Activated CD8-positive, alpha-beta T cell treated with anti-CD3 and anti-CD28 coated beads, Interleukin-2, amount 10 ng/mL, durations not matched to agents 7 days and 5 days (primary cell): ENCODE measurements at regions not wholly inside any gene's neighbourhood (a gene's known extent, or its start where the extent isn't known, plus 50 kb on each side); places are given as distances from the start of the nearest gene placed in this dataset.
A peak's percentile ranks its signal among the peaks of the same experiment; 100 is the strongest.

Experiments
- ATAC-seq: fragments of 150-1000 bp; cut with Tn5 transposase; one replicate; pipeline ENCODE4 v1.10.0; 2021; ENCODE audit warnings: moderate library complexity
- CTCF ChIA-PET: fragments of 350-600 bp; sonication (Branson Sonifier 250); formaldehyde crosslinking; loops from one replicate; lab custom pipeline; 2021; ENCODE audit warnings: antibody characterized with exemption; lab: Charles Lee
- POLR2A ChIA-PET: fragments of 350-600 bp; sonication (Branson Sonifier 250); formaldehyde crosslinking; loops from one replicate; lab custom pipeline; 2021; ENCODE audit warnings: antibody characterized with exemption; lab: Charles Lee
- DNase-seq: peaks from one replicate; pipeline ENCODE4 v3.0.0-alpha.2; 2020
- H3K27ac Mint-ChIP-seq: one replicate; pipeline ENCODE4 v1.8.0; 2021; ENCODE audit warnings: mild to moderate bottlenecking, mixed read lengths
- H3K27me3 Mint-ChIP-seq: one replicate; pipeline ENCODE4 v1.8.0; 2021; ENCODE audit warnings: low read depth, mixed read lengths
- H3K36me3 Mint-ChIP-seq: one replicate; pipeline ENCODE4 v1.8.0; 2021; ENCODE audit warnings: low read depth, mixed read lengths
- H3K4me1 Mint-ChIP-seq: one replicate; pipeline ENCODE4 v1.8.0; 2021; ENCODE audit warnings: low read depth, mixed read lengths
- H3K4me3 Mint-ChIP-seq: one replicate; pipeline ENCODE4 v1.8.0; 2021; ENCODE audit warnings: mild to moderate bottlenecking, mixed read lengths
- H3K9me3 Mint-ChIP-seq: one replicate; pipeline ENCODE4 v1.8.0; 2022; ENCODE audit warnings: mixed read lengths; ENCODE audit not compliant: insufficient read depth

DNA sequence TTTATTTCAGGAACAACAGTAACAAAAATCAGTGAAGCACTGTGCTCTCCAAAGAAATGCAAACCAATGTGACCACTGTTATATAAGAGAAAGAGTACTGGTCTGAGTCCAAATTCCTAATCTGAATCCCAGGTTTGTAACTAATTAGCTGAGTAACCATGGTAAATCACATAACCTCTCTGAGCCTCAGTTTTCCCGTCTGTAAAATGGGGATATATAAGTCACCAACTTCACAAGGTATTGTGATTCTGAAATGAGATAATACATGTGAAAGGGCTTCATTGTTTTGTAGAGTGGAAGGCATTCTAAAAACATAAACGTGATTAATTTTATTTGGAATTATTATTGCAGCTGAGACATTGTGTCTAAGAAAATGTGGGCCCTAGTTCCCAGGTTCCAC, 91.3 kb upstream of the YPEL5 start:
- Mint-ChIP-seq H3K27me3 (peaks cover 5% of the 10 kb centered on the region), H3K36me3 (no peaks in the 10 kb centered on the region), H3K4me3 (no peak overlapping the region), H3K4me1 (no peaks in the 10 kb centered on the region), H3K9me3 (no peaks in the 10 kb centered on the region), H3K27ac (no peak overlapping the region)
- POLR2A ChIA-PET, result no interaction called here
- CTCF ChIA-PET, result no interaction called here
- DNase-seq, result no peak
- no peak for ATAC-seq

DNA sequence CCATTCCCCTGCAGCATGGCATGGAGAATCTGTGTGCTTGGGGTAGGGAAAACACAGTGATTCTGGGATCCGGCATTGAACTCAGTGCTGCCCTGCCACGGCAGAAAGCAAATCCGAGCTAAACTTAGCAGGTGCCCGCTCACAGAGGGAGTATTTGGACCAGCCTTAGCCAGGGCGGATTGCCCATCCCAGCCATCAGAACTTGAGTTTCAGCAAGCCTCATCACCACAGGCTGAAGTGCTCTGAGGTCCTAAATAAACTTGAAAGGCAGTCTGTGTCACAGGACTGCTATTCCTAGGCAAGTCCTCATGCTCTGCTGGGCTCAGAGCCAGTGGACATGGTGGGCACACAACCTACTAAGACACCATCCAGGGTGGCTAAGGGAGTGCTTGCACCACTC, 86.2 kb upstream of the YPEL5 start:
- Mint-ChIP-seq H3K27ac (no peak overlapping the region), H3K27me3 (peaks cover 13% of the 10 kb centered on the region), H3K4me1 (no peaks in the 10 kb centered on the region), H3K9me3 (no peaks in the 10 kb centered on the region), H3K36me3 (no peaks in the 10 kb centered on the region), H3K4me3 (no peak overlapping the region)
- POLR2A ChIA-PET, result no interaction called here
- no peak for ATAC-seq
- no peak for DNase-seq
- CTCF ChIA-PET, result no interaction called here

DNA sequence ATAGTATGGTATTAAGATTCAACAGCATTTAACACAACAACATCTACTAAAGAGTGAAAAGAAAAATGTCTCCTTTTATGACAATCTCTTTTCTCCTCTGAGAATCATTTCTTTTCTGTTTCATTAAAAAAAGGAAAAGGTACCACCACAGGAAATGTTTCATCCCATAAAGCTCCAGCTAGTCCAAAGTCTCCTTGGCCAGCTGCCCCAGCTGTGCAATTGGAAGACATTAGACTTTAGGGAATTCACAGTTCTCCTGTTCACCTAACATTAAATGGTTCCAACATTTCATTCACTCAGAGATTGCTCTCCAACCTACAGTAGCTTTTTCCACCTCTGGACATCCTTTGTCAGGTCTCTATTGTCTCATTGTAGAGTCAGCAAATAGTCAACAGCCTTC, 78.7 kb upstream of the YPEL5 start:
- Mint-ChIP-seq H3K4me3 (no peak overlapping the region), H3K27ac (no peak overlapping the region), H3K9me3 (no peaks in the 10 kb centered on the region), H3K27me3 (peaks cover 16% of the 10 kb centered on the region), H3K36me3 (no peaks in the 10 kb centered on the region), H3K4me1 (no peaks in the 10 kb centered on the region)
- CTCF ChIA-PET, result no interaction called here
- ATAC-seq (no peak), DNase-seq (no peak)
- POLR2A ChIA-PET, result no interaction called here

DNA sequence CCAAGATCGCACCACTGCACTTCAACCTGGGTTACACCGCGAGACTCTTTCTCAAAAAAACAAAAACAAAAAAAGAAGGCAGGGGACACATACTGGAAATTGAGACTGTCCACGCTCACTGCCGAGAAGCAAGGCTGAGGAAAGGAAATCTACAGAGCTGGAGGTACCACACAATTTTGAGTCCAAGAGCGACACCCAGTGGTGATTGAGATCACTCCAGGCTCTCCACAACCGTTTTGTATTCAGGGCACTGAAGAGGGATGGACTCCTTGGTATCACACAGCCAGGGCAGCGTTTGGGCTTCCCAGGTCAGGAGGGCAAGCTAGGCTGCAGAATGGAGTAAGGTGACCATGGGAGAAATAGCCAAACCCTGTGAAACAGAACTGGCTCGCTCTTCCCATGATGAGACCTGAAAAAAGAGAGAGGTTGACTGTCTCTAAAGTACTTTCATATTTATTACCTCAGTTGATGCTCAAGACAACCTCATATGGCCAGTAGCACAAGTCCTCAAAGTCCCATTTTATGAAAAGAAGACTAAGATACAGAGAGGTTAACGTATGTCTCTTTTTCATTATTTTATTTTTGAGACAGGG, 74.5 kb upstream of the YPEL5 start:
- peaks cover 11% of the 10 kb centered on the region for H3K27me3 Mint-ChIP-seq
- ChIA-PET POLR2A (no interaction called here), CTCF (interaction anchor here (0.9 to 3.7 kb wide), 10 partner anchors 10 to 763 kb away, joined by 3 to 45 read pairs (median 3); no protein-coding TSS in a partner anchor)
- H3K36me3 Mint-ChIP-seq, result no peaks in the 10 kb centered on the region
- H3K27ac Mint-ChIP-seq, result no peak overlapping the region
- no peaks in the 10 kb centered on the region for H3K4me1 Mint-ChIP-seq
- peak; percentile 94 for ATAC-seq
- peak; percentile 77 for DNase-seq
- H3K9me3 Mint-ChIP-seq, result no peaks in the 10 kb centered on the region
- H3K4me3 Mint-ChIP-seq, result no peak overlapping the region

DNA sequence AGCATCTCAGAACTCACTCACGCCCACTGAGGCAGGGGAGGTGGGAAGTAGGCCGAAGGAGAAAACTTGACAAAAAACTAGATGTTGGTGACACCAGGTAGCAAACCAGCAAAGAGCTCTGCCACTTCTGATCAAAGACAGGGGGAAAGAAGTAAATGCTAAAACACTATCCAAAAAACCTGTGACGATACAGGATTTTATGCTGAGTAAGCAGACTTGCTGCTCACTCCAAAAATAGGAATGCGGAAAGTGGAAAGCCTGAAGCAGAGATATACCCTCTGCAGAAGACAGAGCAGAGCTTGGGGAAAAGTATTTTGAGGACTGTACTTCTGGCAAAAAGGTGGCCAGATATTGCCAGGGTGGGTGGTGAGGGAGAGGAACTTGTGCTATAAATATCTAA, 73.3 kb upstream of the YPEL5 start:
- Mint-ChIP-seq H3K4me1 (no peaks in the 10 kb centered on the region), H3K9me3 (no peaks in the 10 kb centered on the region), H3K27ac (no peak overlapping the region), H3K27me3 (peaks cover 11% of the 10 kb centered on the region), H3K4me3 (no peak overlapping the region), H3K36me3 (no peaks in the 10 kb centered on the region)
- POLR2A ChIA-PET, result no interaction called here
- CTCF ChIA-PET, result interaction anchor here (3.7 kb wide), 1 partner anchor 150 kb away, joined by 45 read pairs; no protein-coding TSS in a partner anchor
- no peak for ATAC-seq
- no peak for DNase-seq

DNA sequence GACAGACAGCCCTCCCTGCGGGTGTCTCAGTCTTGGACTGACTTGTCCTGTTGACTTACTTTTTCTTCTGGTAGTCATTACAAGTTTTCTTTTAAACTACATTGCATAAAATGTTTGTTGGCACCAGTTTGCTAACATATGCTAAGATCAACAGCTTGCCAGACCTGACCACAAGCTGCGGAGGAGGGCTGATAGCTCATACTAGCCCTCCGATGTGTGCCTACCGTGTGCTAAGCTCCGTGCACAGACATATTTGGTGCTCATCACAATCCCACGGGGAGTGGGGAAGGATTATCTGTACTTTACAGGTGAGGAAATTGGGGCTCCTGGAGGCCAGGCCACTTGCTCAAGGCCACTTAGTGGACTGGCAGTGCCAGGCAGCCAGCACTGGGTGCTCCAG, 72.8 kb upstream of the YPEL5 start:
- Mint-ChIP-seq H3K36me3 (no peaks in the 10 kb centered on the region), H3K27ac (no peak overlapping the region), H3K4me1 (no peaks in the 10 kb centered on the region), H3K9me3 (no peaks in the 10 kb centered on the region), H3K27me3 (peaks cover 10% of the 10 kb centered on the region), H3K4me3 (no peak overlapping the region)
- POLR2A ChIA-PET, result no interaction called here
- ATAC-seq (no peak), DNase-seq (no peak)
- CTCF ChIA-PET, result interaction anchor here (3.7 kb wide), 1 partner anchor 151 kb away, joined by 45 read pairs; no protein-coding TSS in a partner anchor

DNA sequence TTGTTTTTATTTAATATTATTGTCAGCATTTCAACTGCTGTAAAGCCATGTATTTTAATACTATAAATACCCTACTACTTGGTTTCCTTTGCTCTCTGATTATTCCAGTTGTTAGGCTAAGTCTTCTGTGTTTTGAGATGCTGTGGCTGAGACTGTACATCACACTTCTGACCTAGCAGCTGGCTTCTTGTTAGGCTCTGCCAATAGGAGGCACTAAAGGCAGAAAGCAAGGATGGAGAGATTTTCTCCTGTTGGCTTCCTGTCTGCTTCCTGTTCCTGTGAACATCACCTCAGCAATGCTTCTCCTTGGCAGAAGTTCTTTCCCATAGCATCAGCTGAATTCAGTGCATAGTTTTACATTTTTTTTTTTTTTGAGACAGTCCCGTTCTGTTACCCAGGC, 68.3 kb upstream of the YPEL5 start:
- Mint-ChIP-seq H3K4me3 (no peak overlapping the region), H3K4me1 (no peaks in the 10 kb centered on the region), H3K9me3 (no peaks in the 10 kb centered on the region), H3K27ac (no peak overlapping the region), H3K36me3 (no peaks in the 10 kb centered on the region), H3K27me3 (peaks cover 8% of the 10 kb centered on the region)
- no peak for DNase-seq
- POLR2A ChIA-PET, result no interaction called here
- CTCF ChIA-PET, result no interaction called here
- no peak for ATAC-seq

DNA sequence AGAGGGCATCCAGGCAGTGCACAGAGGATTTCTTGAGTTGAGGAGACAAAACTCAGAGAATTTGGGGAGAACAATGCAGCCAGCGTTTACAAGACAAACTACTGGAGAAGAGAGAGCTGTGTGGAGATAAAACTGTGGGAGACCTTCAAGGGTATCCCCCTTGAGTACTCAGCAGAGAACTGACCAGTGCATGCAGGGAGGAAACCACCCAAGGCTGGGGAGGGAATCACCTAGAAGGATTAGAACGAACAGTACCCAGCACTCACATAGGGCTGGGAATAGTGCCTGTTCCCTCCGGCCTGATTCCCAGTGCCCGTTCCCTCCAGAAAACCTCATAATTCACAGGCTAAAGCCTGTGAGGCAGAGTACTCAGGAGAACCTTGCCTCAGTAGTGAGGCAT, 61.9 kb upstream of the YPEL5 start:
- Mint-ChIP-seq H3K27me3 (peaks cover 29% of the 10 kb centered on the region), H3K36me3 (no peaks in the 10 kb centered on the region), H3K4me3 (no peak overlapping the region), H3K9me3 (no peaks in the 10 kb centered on the region), H3K4me1 (no peaks in the 10 kb centered on the region), H3K27ac (no peak overlapping the region)
- DNase-seq (no peak), ATAC-seq (no peak)
- POLR2A ChIA-PET, result no interaction called here
- CTCF ChIA-PET, result no interaction called here

DNA sequence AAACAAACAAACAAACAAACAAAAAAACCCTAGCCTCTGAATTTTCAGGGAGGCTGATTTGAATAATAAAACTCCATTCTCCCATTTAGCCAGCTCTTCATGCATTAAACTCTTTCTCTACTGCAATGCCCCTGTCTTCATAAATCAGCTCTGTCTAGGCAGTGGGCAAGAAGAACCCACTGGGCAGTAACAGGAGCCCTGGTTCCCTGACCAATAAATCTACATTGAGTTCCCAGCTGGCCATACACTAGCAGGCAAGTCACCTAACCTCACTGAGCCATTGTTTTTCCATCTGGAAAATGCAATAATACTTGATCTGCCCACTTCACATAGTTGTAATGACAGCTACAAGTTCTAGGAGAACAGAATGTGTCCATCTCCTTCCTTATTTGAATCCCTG, 57.6 kb upstream of the YPEL5 start:
- Mint-ChIP-seq H3K27me3 (peaks cover 42% of the 10 kb centered on the region), H3K27ac (no peak overlapping the region), H3K36me3 (no peaks in the 10 kb centered on the region), H3K4me1 (no peaks in the 10 kb centered on the region), H3K4me3 (no peak overlapping the region), H3K9me3 (no peaks in the 10 kb centered on the region)
- ChIA-PET CTCF (interaction anchor here (1.5 to 2.1 kb wide), 3 partner anchors 26 to 622 kb away, joined by 4 to 11 read pairs (median 4); no protein-coding TSS in a partner anchor), POLR2A (no interaction called here)
- DNase-seq, result no peak
- no peak for ATAC-seq

DNA sequence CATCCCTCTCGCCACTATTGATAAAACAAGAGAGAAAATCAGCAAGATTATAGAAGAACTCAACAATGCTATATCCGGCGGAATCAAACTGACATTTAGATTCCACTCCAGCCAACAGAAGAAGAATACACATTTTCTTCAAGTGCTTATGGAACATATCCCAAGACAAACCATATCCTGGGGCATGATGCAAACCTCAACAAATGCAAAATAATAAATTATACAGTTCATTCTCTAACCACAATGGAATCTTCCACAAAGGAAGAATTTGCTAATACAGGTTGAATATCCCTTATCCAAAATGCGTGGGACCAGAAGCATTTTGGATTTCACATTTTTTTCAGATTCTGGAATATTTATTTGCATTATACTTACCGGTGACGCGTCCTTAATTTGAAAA, 51.4 kb upstream of the YPEL5 start:
- ChIA-PET CTCF (no interaction called here), POLR2A (no interaction called here)
- ATAC-seq (no peak), DNase-seq (no peak)
- no peaks in the 10 kb centered on the region for H3K9me3 Mint-ChIP-seq
- H3K4me3 Mint-ChIP-seq, result no peak overlapping the region
- H3K4me1 Mint-ChIP-seq, result no peaks in the 10 kb centered on the region
- no peak overlapping the region for H3K27ac Mint-ChIP-seq
- H3K36me3 Mint-ChIP-seq, result no peaks in the 10 kb centered on the region
- peaks cover 25% of the 10 kb centered on the region for H3K27me3 Mint-ChIP-seq

DNA sequence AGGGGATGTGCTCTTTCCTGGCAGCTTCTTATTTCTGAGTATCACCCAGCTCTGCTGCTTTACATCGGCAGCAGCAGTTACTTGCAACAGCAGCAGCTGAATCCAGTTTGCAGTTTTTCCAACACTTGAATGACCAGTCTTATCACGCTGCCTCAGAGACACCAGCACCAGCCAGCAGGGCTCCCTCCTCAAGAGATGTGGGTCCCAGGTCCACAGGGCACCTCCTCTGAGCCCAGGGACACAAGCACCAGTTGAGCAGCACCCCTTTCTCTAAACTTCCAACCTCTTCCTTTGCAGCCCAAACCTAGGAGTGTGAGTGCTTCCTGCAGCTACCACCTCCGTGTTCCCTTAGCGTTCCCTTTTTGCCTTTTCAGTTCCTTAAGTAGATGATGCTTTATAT, 50.4 kb upstream of the YPEL5 start:
- no peaks in the 10 kb centered on the region for H3K9me3 Mint-ChIP-seq
- no peak overlapping the region for H3K4me3 Mint-ChIP-seq
- ChIA-PET POLR2A (interaction anchor here (0.6 kb wide), 1 partner anchor 255 kb away, joined by 3 read pairs; no protein-coding TSS in a partner anchor), CTCF (no interaction called here)
- peaks cover 27% of the 10 kb centered on the region for H3K27me3 Mint-ChIP-seq
- H3K27ac Mint-ChIP-seq, result no peak overlapping the region
- ATAC-seq (no peak), DNase-seq (no peak)
- no peaks in the 10 kb centered on the region for H3K36me3 Mint-ChIP-seq
- no peaks in the 10 kb centered on the region for H3K4me1 Mint-ChIP-seq
